ENCODE measurements at regions not wholly inside any gene's neighbourhood (a gene's known extent, or its start where the extent isn't known, plus 50 kb on each side); places are given as distances from the start of the nearest gene placed in this dataset.

- no peaks in the 10 kb centered on the region for H3K4me1 Mint-ChIP-seq
- intact Hi-C loops (cut with micrococcal nuclease) = no loop called here
- H3K79me2 ChIP-seq (ENCODE audit: control insufficient read depth, insufficient read depth, low read length) = no peaks in the 10 kb centered on the region
- no peak overlapping the region for H3K27ac ChIP-seq (ENCODE audit: low read length in 2 of 2)
- H3K9me3 ChIP-seq (ENCODE audit: control extremely low read depth in 1 of 3, control insufficient read depth in 2 of 3, insufficient read depth in 1 of 3, low read length in 2 of 3) = peaks cover 0 to 1% (median 0%) of the 10 kb centered on the region in 3 donors
- no peaks in the 10 kb centered on the region for H3K36me3 ChIP-seq (replicated peaks in 1 of 2; ENCODE audit: control extremely low read depth in 1 of 2, control insufficient read depth in 1 of 2, extremely low read depth in 1 of 2, insufficient read depth in 2 of 2, low read length in 1 of 2)
- H3K4me3 ChIP-seq (ENCODE audit: control extremely low read depth in 1 of 5, extremely low read depth in 1 of 5, insufficient read depth in 1 of 5, low read depth in 2 of 5, low read length in 4 of 5) = no peak overlapping the region
- H3K4me1 ChIP-seq (ENCODE audit: control insufficient read depth in 2 of 2, insufficient read depth in 2 of 2, low read length in 2 of 2) = no peaks in the 10 kb centered on the region
- ChIA-PET CTCF (no interaction called here), POLR2A (no interaction called here)
- H3K9ac ChIP-seq (ENCODE audit: low read length) = no peak overlapping the region
- no peaks in the 10 kb centered on the region for H4K20me1 ChIP-seq (ENCODE audit: control insufficient read depth, insufficient read depth, low read length, poor library complexity, severe bottlenecking)
- no peak overlapping the region for H2AFZ ChIP-seq (ENCODE audit: insufficient read depth, low read depth, low read length, poor library complexity, severe bottlenecking)
- no peaks in the 10 kb centered on the region for H3K27me3 Mint-ChIP-seq
- no peak overlapping the region for H3K4me3 Mint-ChIP-seq
- H3K27ac Mint-ChIP-seq = no peak overlapping the region
- ATAC-seq (ENCODE audit: low read depth) (no peak), DNase-seq (no peak)
- H3K4me2 ChIP-seq (replicated peaks; ENCODE audit: low read depth, low read length, poor library complexity, severe bottlenecking) = no peak overlapping the region
- no peaks in the 10 kb centered on the region for H3K27me3 ChIP-seq (replicated peaks in 1 of 4; ENCODE audit: control extremely low read depth in 1 of 4, control insufficient read depth in 3 of 4, insufficient read depth in 4 of 4, low read length in 3 of 4)
- TF ChIP-seq CTCF (IDR thresholded peaks at IDR 0.05) (no peak), EZH2 (IDR thresholded peaks at IDR 0.05; ENCODE audit: borderline replicate concordance, insufficient read depth, low read depth, low read length, poor library complexity, severe bottlenecking) (no peak)
- 71% methylated on average over 1 of the region's 4 CpGs for WGBS (ENCODE audit: insufficient coverage)
- peaks cover 6% of the 10 kb centered on the region for H3K9me3 Mint-ChIP-seq (ENCODE audit: insufficient read depth)
These were observed 69.0 kb downstream of the KIF2B start for GRCh38 chr17:53891726-53892125.

- WGBS (ENCODE audit: insufficient coverage) = no CpG with 5 or more reads among the region's 3 CpGs
These were observed 69.5 kb downstream of the KIF2B start for GRCh38 chr17:53892222-53892621.

More at GRCh38 chr17:53892222-53892621, 69.5 kb downstream of the KIF2B start:
- TF ChIP-seq CTCF (IDR thresholded peaks at IDR 0.05) (no peak), EZH2 (IDR thresholded peaks at IDR 0.05; ENCODE audit: borderline replicate concordance, insufficient read depth, low read depth, low read length, poor library complexity, severe bottlenecking) (no peak)
- Histone ChIP-seq H2AFZ (ENCODE audit: insufficient read depth, low read depth, low read length, poor library complexity, severe bottlenecking) (no peak overlapping the region), H3K9me3 (ENCODE audit: control extremely low read depth in 1 of 3, control insufficient read depth in 2 of 3, insufficient read depth in 1 of 3, low read length in 2 of 3) (peaks cover 0 to 1% (median 0%) of the 10 kb centered on the region in 3 donors), H4K20me1 (ENCODE audit: control insufficient read depth, insufficient read depth, low read length, poor library complexity, severe bottlenecking) (no peaks in the 10 kb centered on the region), H3K36me3 (replicated peaks in 1 of 2; ENCODE audit: control extremely low read depth in 1 of 2, control insufficient read depth in 1 of 2, extremely low read depth in 1 of 2, insufficient read depth in 2 of 2, low read length in 1 of 2) (no peaks in the 10 kb centered on the region), H3K4me2 (replicated peaks; ENCODE audit: low read depth, low read length, poor library complexity, severe bottlenecking) (no peak overlapping the region), H3K27me3 (replicated peaks in 1 of 4; ENCODE audit: control extremely low read depth in 1 of 4, control insufficient read depth in 3 of 4, insufficient read depth in 4 of 4, low read length in 3 of 4) (no peaks in the 10 kb centered on the region), H3K9ac (ENCODE audit: low read length) (no peak overlapping the region), H3K79me2 (ENCODE audit: control insufficient read depth, insufficient read depth, low read length) (no peaks in the 10 kb centered on the region), H3K4me1 (ENCODE audit: control insufficient read depth in 2 of 2, insufficient read depth in 2 of 2, low read length in 2 of 2) (no peaks in the 10 kb centered on the region), H3K4me3 (ENCODE audit: control extremely low read depth in 1 of 5, extremely low read depth in 1 of 5, insufficient read depth in 1 of 5, low read depth in 2 of 5, low read length in 4 of 5) (no peak overlapping the region), H3K27ac (ENCODE audit: low read length in 2 of 2) (no peak overlapping the region)
- intact Hi-C loops (cut with micrococcal nuclease) = no loop called here
- ATAC-seq (ENCODE audit: low read depth) = no peak
- no peaks in the 10 kb centered on the region for H3K27me3 Mint-ChIP-seq
- H3K9me3 Mint-ChIP-seq (ENCODE audit: insufficient read depth) = peaks cover 6% of the 10 kb centered on the region
- no peak overlapping the region for H3K4me3 Mint-ChIP-seq
- H3K4me1 Mint-ChIP-seq = no peaks in the 10 kb centered on the region
- POLR2A ChIA-PET = no interaction called here
- H3K27ac Mint-ChIP-seq = no peak overlapping the region
- no peak for DNase-seq
- CTCF ChIA-PET = no interaction called here
